Ovary (tissue), 7 donors: ENCODE measurements at regions not wholly inside any gene's neighbourhood (a gene's known extent, or its start where the extent isn't known, plus 50 kb on each side); places are given as distances from the start of the nearest gene placed in this dataset.

Source experiments
- DNase-seq, 5 donors: peaks; one replicate each; pipeline ENCODE4 v3.0.0-alpha.2; 2019 to 2020
- H3K27ac ChIP-seq, 2 donors: fragments of 200-600 bp; one replicate each; pipeline versions ENCODE4 v1.5.1 to v1.8.0; 2019 to 2022
- H3K27me3 ChIP-seq: fragments of 200-600 bp; one replicate; pipeline ENCODE4 v1.8.0; 2022
- H3K36me3 ChIP-seq: fragments of 200-600 bp; sonication (generic); one replicate; pipeline ENCODE4 v1.5.1; 2019
- H3K4me1 ChIP-seq: one replicate; pipeline ENCODE4 v1.8.1; 2013; ENCODE audit warnings: mild to moderate bottlenecking, moderate library complexity; ENCODE audit not compliant: insufficient read depth
- H3K4me3 ChIP-seq: fragments of 200-600 bp; sonication (generic); one replicate; pipeline ENCODE4 v1.5.1; 2017
- H3K9me3 ChIP-seq, 2 donors: fragments of 200-600 bp in 1 of 2; sonication (generic) in 1 of 2; one replicate each; pipeline versions ENCODE4 v1.5.1 to v1.8.1; 2013 to 2019; ENCODE audit warnings: mild to moderate bottlenecking in 1 of 2, moderate library complexity in 1 of 2
- CTCF ChIP-seq, 3 donors: fragments of 450-650 bp in 2 of 3; fragments of 200-600 bp in 1 of 3; IDR thresholded peaks; one replicate each; pipeline versions ENCODE4 v1.5.1 to v1.8.0; 2016 to 2022; ENCODE audit warnings: antibody characterized with exemption in 3 of 3, mild to moderate bottlenecking in 1 of 3
- EP300 ChIP-seq: sonication (generic); formaldehyde crosslinking; IDR thresholded peaks from one replicate; pipeline ENCODE4 v1.6.1; 2017; ENCODE audit warnings: antibody characterized with exemption
- POLR2A ChIP-seq: fragments of 450-650 bp; IDR thresholded peaks from one replicate; pipeline ENCODE4 v1.6.1; 2017; ENCODE audit warnings: antibody characterized with exemption, mild to moderate bottlenecking, moderate library complexity
- WGBS, 3 donors: extraction: QIAGEN DNeasy Blood & Tissue Kit in 1 of 3; methylation state at CpG; one replicate each; pipeline versions ENCODE4 v1.1.5 to v1.1.7; 2013 to 2017; 5-methylcytosine and 5-hydroxymethylcytosine counted together
- intact Hi-C, 4 donors: fragments of 100-400 bp; cut with DNase I; formaldehyde crosslinking; loops; one replicate each; pipeline versions ENCODE4 v1.11.0 to v1.15.1; 2022 to 2023
- donor health status: DM: no; HTN: no; CAD: no; lungs with moderate emphysema.
- donor health status: DM: no; HTN: no; CAD: no.
- donor health status: Bipolar disorder and iron deficiency.
- donor health status: DM: no; HTN: no; CAD: no.
- donor health status: DM: yes; HTN: yes; CAD: no.

GRCh38 chr6:33947916-33948594 lies 144.3 kb upstream of the MLN start:
- Histone ChIP-seq H3K27ac (no peak overlapping the region), H3K4me1 (no peaks in the 10 kb centered on the region), H3K9me3 (no peaks in the 10 kb centered on the region), H3K36me3 (no peaks in the 10 kb centered on the region), H3K27me3 (no peaks in the 10 kb centered on the region), H3K4me3 (no peak overlapping the region)
- TF ChIP-seq POLR2A, result no peak
- TF ChIP-seq CTCF (IDR thresholded peaks at IDR 0.05), result no peak
- no peak for TF ChIP-seq EP300
- 81 to 84% (median 82%) methylated on average over 6 of the region's 6 CpGs for WGBS, 3 donors
- DNase-seq, result no peak
- intact Hi-C loops, result no loop called here

GRCh38 chr6:33947047-33947446 lies 143.2 kb upstream of the MLN start:
- no peaks in the 10 kb centered on the region for H3K9me3 ChIP-seq
- 85 to 90% (median 87%) methylated on average over 4 of the region's 4 CpGs for WGBS, 3 donors
- intact Hi-C loops, result no loop called here

GRCh38 chr6:33945931-33946330 lies 142.1 kb upstream of the MLN start:
- DNase-seq, result no peak
- H3K27ac ChIP-seq, result no peak overlapping the region
- TF ChIP-seq CTCF (IDR thresholded peaks at IDR 0.05) (no peak), EP300 (no peak), POLR2A (no peak)
- whole genome bisulfite sequencing, 3 donors, result 86 to 96% (median 87%) methylated on average over 6 of the region's 6 CpGs
- H3K9me3 ChIP-seq, result no peaks in the 10 kb centered on the region
- no peaks in the 10 kb centered on the region for H3K36me3 ChIP-seq
- intact Hi-C loops, result no loop called here
- no peaks in the 10 kb centered on the region for H3K4me1 ChIP-seq
- no peak overlapping the region for H3K4me3 ChIP-seq
- H3K27me3 ChIP-seq, result no peaks in the 10 kb centered on the region

More at GRCh38 chr6:33947047-33947446, 143.2 kb upstream of the MLN start:
- no peaks in the 10 kb centered on the region for H3K36me3 ChIP-seq
- no peak for TF ChIP-seq CTCF (IDR thresholded peaks at IDR 0.05)
- TF ChIP-seq EP300, result no peak
- TF ChIP-seq POLR2A, result no peak
- H3K4me1 ChIP-seq, result no peaks in the 10 kb centered on the region
- DNase-seq, result no peak
- no peak overlapping the region for H3K27ac ChIP-seq
- H3K4me3 ChIP-seq, result no peak overlapping the region
- no peaks in the 10 kb centered on the region for H3K27me3 ChIP-seq

GRCh38 chr6:33944686-33945411 lies 141.0 kb upstream of the MLN start:
- TF ChIP-seq CTCF (IDR thresholded peaks at IDR 0.05) (no peak), EP300 (no peak), POLR2A (no peak)
- no peaks in the 10 kb centered on the region for H3K9me3 ChIP-seq
- no peak overlapping the region for H3K4me3 ChIP-seq
- no peaks in the 10 kb centered on the region for H3K27me3 ChIP-seq
- no peak overlapping the region for H3K27ac ChIP-seq
- no peaks in the 10 kb centered on the region for H3K4me1 ChIP-seq
- no peak for DNase-seq
- no peaks in the 10 kb centered on the region for H3K36me3 ChIP-seq
- 74 to 81% (median 80%) methylated on average over 22 of the region's 22 CpGs for WGBS, 3 donors
- intact Hi-C loops, result no loop called here
